CD4-positive, alpha-beta T cell (primary cell): ENCODE measurements at regions not wholly inside any gene's neighbourhood (a gene's known extent, or its start where the extent isn't known, plus 50 kb on each side); places are given as distances from the start of the nearest gene placed in this dataset.

Source experiments
- ATAC-seq: fragments of 200-7000 bp; cut with Tn5 transposase; one replicate; pipeline ENCODE4 v1.10.0; 2022; ENCODE audit warnings: mild to moderate bottlenecking; ENCODE audit not compliant: poor library complexity
- CTCF ChIA-PET: fragments of 350-600 bp; sonication (Branson Sonifier 250); formaldehyde crosslinking; loops from one replicate; lab custom pipeline; 2021; ENCODE audit warnings: antibody characterized with exemption, inconsistent platforms; lab: Charles Lee
- POLR2A ChIA-PET: fragments of 350-600 bp; sonication (Branson Sonifier 250); formaldehyde crosslinking; loops from one replicate; lab custom pipeline; 2021; ENCODE audit warnings: antibody characterized with exemption, inconsistent platforms; lab: Charles Lee
- DNase-seq, 14 experiments: peaks; one replicate each; pipeline ENCODE4 v3.0.0-alpha.2; 2013 to 2020; ENCODE audit warnings: mixed read lengths in 2 of 14
- H3K27ac ChIP-seq, 2 donors: one replicate each; pipeline versions ENCODE4 v1.5.1 to v1.7.0; 2013; ENCODE audit warnings: low read length in 2 of 2, low read depth in 1 of 2, mild to moderate bottlenecking in 1 of 2
- H3K27me3 ChIP-seq, 2 experiments: 1 replicate in 1 of 2; 2 replicates in 1 of 2; pipeline versions ENCODE4 v1.6.1 to v1.7.0; 2013; ENCODE audit warnings: low read length in 2 of 2, control low read depth in 1 of 2, mild to moderate bottlenecking in 1 of 2, moderate library complexity in 1 of 2; ENCODE audit not compliant: insufficient read depth in 2 of 2, control insufficient read depth in 1 of 2
- H3K36me3 ChIP-seq: one replicate; pipeline ENCODE4 v1.6.1; 2013; ENCODE audit warnings: low read length, control low read depth; ENCODE audit not compliant: insufficient read depth
- H3K4me1 ChIP-seq: one replicate; pipeline ENCODE4 v1.6.1; 2013; ENCODE audit warnings: low read length, control low read depth; ENCODE audit not compliant: insufficient read depth
- H3K4me3 ChIP-seq: one replicate; pipeline ENCODE4 v1.5.1; 2013; ENCODE audit warnings: mild to moderate bottlenecking, low read length, moderate library complexity
- H3K9me3 ChIP-seq, 2 experiments: 1 replicate in 1 of 2; 2 replicates in 1 of 2; pipeline versions ENCODE4 v1.6.1 to v1.7.0; 2013; ENCODE audit warnings: low read length in 2 of 2, mild to moderate bottlenecking in 2 of 2, control low read depth in 1 of 2, moderate library complexity in 1 of 2; ENCODE audit not compliant: control insufficient read depth in 1 of 2, insufficient read depth in 1 of 2
- H3K27ac Mint-ChIP-seq: one replicate; pipeline ENCODE4 v1.8.0; 2020; ENCODE audit warnings: mixed read lengths
- H3K27me3 Mint-ChIP-seq: one replicate; pipeline ENCODE4 v1.8.0; 2021; ENCODE audit warnings: mixed read lengths
- H3K36me3 Mint-ChIP-seq: one replicate; pipeline ENCODE4 v1.8.0; 2021; ENCODE audit warnings: low read depth, mixed read lengths
- H3K4me1 Mint-ChIP-seq: one replicate; pipeline ENCODE4 v1.8.0; 2021; ENCODE audit warnings: low read depth, mixed read lengths
- H3K4me3 Mint-ChIP-seq: one replicate; pipeline ENCODE4 v1.8.0; 2020; ENCODE audit warnings: mild to moderate bottlenecking, mixed read lengths
- H3K9me3 Mint-ChIP-seq: one replicate; pipeline ENCODE4 v1.8.0; 2020; ENCODE audit warnings: mixed read lengths
- CTCF ChIP-seq: fragments of 200-600 bp; IDR thresholded peaks from one replicate; pipeline ENCODE4 v1.8.0; 2022; ENCODE audit warnings: antibody characterized with exemption, mild to moderate bottlenecking
- intact Hi-C, 2 experiments: fragments of 100-400 bp; cut with DNase I in 1 of 2; cut with micrococcal nuclease in 1 of 2; formaldehyde crosslinking; loops; one replicate each; pipeline versions ENCODE4 v1.15.1 to v1.9.0; 2023 to 2025; cut with DNase I, micrococcal nuclease

- H3K27ac Mint-ChIP-seq, result no peak overlapping the region
Measured at GRCh38 chr15:95249524-95249923, 1018.2 kb downstream of the MCTP2 start.

GRCh38 chr15:95252404-95252803 lies 1021.0 kb downstream of the MCTP2 start:
- no peak for TF ChIP-seq CTCF
- H3K4me3 Mint-ChIP-seq, result no peak overlapping the region
- no peaks in the 10 kb centered on the region for H3K4me1 ChIP-seq
- no peak overlapping the region for H3K27ac ChIP-seq
- no peak overlapping the region for H3K4me3 ChIP-seq
- ATAC-seq, result no peak
- H3K27me3 Mint-ChIP-seq, result peaks cover 3% of the 10 kb centered on the region
- no peaks in the 10 kb centered on the region for H3K9me3 Mint-ChIP-seq
- no peak for DNase-seq
- no peak overlapping the region for H3K27ac Mint-ChIP-seq
- intact Hi-C loops, result no loop called here
- CTCF ChIA-PET, result no interaction called here
- no peaks in the 10 kb centered on the region for H3K9me3 ChIP-seq
- POLR2A ChIA-PET, result no interaction called here
- no peaks in the 10 kb centered on the region for H3K4me1 Mint-ChIP-seq
- H3K27me3 ChIP-seq, result no peaks in the 10 kb centered on the region
- H3K36me3 ChIP-seq, result no peaks in the 10 kb centered on the region
- H3K36me3 Mint-ChIP-seq, result no peaks in the 10 kb centered on the region

More at GRCh38 chr15:95249524-95249923, 1018.2 kb downstream of the MCTP2 start:
- Histone ChIP-seq H3K4me3 (no peak overlapping the region), H3K9me3 (no peaks in the 10 kb centered on the region), H3K27ac (no peak overlapping the region), H3K4me1 (no peaks in the 10 kb centered on the region), H3K27me3 (no peaks in the 10 kb centered on the region), H3K36me3 (no peaks in the 10 kb centered on the region)
- ATAC-seq (no peak), DNase-seq (no peak)
- TF ChIP-seq CTCF, result no peak
- intact Hi-C loops, result loop anchor here in 1 of 2 experiments (10.0 kb wide), 1 partner anchor 915 kb away; no protein-coding TSS in a partner anchor
- Mint-ChIP-seq H3K4me3 (no peak overlapping the region), H3K9me3 (no peaks in the 10 kb centered on the region), H3K36me3 (no peaks in the 10 kb centered on the region), H3K27me3 (peaks cover 3% of the 10 kb centered on the region), H3K4me1 (no peaks in the 10 kb centered on the region)
- POLR2A ChIA-PET, result no interaction called here
- CTCF ChIA-PET, result no interaction called here

GRCh38 chr15:95254263-95254662 lies 1022.9 kb downstream of the MCTP2 start:
- Histone ChIP-seq H3K27ac (no peak overlapping the region), H3K27me3 (no peaks in the 10 kb centered on the region), H3K9me3 (no peaks in the 10 kb centered on the region), H3K36me3 (no peaks in the 10 kb centered on the region), H3K4me1 (no peaks in the 10 kb centered on the region), H3K4me3 (no peak overlapping the region)
- no peaks in the 10 kb centered on the region for H3K4me1 Mint-ChIP-seq
- no peaks in the 10 kb centered on the region for H3K9me3 Mint-ChIP-seq
- no peak overlapping the region for H3K27ac Mint-ChIP-seq
- no peaks in the 10 kb centered on the region for H3K36me3 Mint-ChIP-seq
- DNase-seq, result no peak
- ChIA-PET CTCF (no interaction called here), POLR2A (no interaction called here)
- intact Hi-C loops, result no loop called here
- no peak for TF ChIP-seq CTCF
- no peak overlapping the region for H3K4me3 Mint-ChIP-seq
- no peak for ATAC-seq
- peaks cover 8% of the 10 kb centered on the region for H3K27me3 Mint-ChIP-seq
